CD4-positive, alpha-beta T cell treated with Interleukin-1 beta for 1 hour (primary cell): ENCODE measurements at regions not wholly inside any gene's neighbourhood (a gene's known extent, or its start where the extent isn't known, plus 50 kb on each side); places are given as distances from the start of the nearest gene placed in this dataset.
A peak's percentile ranks its signal among the peaks of the same experiment; 100 is the strongest.
"Not testable (repeated sequence)": the region's sequence is repeated elsewhere in the genome, so short reads cannot be mapped to it uniquely, and the experiment has no call there.

Source experiments
- DNase-seq, 2 donors: peaks; one replicate each; pipeline ENCODE4 v3.0.0-alpha.2; 2020 to 2022

- not testable (repeated sequence) for DNase-seq
These were observed 470.0 kb downstream of the SETD4 start for GRCh38 chr21:35590284-35590683.

DNA sequence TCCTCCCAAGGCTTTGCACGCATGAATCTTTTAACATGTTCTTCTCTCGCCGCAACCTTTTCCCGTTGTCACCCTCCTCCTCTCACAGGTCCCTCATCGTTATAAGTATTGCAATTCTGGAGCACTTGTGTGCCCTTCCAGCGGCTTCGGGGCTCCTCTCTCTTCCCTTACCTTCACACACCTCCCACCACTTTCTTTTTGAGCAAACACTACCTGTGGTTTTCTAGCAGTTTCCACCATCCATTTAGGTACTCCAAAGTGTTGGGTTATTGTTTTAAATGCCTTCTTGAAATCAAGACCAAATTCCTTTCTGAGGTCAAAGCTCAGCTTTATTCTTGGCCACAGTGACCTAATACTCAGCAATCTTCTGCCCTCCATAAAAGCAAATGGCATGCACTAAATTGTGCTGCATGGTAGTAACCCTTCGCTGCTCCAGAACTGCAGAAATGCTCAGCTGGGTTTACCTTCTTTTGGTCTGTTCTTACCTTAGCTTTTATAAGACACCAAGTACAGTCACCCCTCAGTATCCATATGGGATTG lies 472.4 kb downstream of the SETD4 start:
- DNase-seq: no peak

- no peak for DNase-seq
These were observed 474.0 kb downstream of the SETD4 start for GRCh38 chr21:35586305-35586704.

DNA sequence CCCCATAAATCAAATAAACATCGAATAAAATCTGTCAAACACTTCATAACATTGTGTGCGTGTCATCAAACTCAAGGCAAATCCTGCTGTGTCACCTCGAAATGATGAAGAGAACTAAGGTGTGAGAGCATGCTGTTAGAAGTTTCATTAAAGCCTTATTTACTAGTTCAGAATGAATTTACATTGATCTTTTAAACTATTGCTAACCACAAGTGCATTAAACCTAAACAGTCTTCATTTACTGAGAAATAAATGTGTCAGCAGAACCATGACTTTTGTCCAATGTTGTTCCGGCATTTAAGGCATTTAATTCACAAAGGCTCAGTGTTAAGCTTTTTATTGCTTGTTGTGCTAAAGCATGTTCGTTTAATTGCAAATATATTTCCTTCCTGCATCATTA lies 474.4 kb downstream of the SETD4 start:
- no peak for DNase-seq

DNA sequence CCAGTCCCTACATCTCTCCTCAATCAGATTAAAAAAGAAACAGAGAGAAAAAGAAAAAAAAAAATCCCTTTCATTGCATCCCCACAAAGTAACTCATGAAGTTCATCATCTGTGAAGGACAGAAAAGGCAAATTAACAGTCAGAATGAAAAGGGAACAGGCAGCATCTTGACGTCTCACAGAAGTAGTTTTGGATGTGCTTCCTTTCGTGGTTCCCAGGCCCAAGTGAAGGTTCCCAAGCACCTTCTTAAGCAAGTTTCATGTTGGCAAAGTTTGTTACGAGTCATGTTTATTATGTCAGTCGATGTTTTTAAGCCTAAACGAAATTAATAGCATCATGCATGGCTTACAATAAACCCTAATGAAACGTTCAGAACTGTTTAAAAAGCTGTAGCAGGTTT lies 475.2 kb downstream of the SETD4 start:
- DNase-seq: no peak

DNA sequence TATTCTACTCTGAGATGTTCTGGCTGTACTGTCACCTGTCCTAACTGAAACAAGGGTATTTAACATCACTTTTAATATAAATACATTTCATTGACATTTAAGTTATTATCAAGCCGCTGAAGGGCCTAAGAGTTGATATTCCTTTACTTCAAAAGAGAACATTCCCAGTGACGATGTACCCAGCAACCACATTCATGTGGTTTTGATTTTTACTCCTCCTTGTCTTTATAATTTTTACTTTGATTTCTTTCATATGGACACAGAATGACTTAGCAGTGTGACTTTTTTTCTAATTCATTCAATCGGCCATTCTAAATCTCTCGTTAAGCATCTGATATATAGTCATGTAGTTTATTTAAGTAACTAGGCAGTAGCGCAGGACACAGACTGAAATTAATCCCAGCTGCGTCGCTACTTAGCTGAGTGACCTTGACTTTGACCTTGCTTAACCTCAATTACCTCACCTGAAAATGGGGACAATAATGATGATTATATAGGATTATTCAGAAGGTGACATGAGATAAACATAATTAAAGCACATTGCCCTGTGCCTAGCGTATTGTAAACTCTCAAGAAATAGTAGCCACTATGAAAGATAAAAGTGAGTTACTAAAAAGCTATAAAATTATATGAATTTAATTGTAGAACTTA lies 476.6 kb downstream of the SETD4 start:
- DNase-seq: no peak

- no peak for DNase-seq
These were observed 477.6 kb downstream of the SETD4 start for GRCh38 chr21:35582731-35583130.

DNA sequence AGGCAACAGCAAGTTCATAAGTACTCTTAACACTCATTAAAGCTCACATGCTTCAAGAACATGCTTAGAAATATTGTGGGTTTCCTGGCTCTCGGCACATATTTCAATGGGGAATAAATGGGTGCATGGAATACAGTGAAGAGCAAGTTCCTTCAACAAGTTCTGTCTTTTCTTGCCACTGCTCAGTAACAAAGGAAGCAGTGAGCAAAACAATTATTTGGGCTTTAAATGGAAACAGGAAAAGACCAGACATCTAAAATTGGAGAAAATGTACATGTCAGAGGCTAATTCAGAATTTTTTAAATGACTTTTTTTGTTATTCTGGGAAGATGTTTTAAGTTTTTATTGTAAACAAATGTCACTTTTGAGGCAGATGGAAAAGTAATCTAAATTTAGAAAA lies 478.7 kb downstream of the SETD4 start:
- no peak for DNase-seq

DNA sequence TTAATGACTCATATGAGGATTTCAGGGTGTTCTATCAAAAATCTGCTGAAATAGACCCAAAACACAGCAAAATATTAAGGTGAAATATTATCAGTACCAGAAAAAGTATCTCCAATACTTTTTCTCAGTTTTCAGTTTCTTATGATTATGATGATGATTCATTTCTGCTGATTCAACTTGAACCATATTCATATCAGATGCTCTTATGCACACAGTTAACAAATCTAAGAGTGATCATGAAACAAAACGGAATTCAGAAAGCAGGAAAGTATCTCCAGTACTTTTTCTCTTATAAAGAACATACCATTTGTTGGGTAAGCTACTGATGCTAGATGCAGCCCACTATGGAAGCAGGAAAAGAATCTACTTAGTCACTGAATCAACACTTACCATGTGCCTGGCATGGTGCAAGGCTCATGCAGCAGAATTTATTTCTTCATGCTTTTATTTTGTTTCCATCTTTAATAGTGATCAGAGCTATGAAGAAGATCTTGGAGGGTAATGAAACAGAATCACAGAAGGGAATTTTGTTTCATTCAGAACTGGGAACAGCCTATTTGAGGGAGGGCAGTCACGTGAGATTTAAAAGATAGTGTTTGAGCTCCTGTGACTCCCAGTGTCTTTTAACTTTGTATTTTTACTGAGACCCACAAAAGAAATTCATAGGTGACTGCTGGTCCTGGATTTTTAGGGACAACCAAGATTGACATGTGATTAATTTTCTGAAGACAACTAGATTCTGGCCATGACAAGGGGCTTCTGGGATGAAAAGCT lies 480.6 kb downstream of the SETD4 start:
- no peak for DNase-seq

DNA sequence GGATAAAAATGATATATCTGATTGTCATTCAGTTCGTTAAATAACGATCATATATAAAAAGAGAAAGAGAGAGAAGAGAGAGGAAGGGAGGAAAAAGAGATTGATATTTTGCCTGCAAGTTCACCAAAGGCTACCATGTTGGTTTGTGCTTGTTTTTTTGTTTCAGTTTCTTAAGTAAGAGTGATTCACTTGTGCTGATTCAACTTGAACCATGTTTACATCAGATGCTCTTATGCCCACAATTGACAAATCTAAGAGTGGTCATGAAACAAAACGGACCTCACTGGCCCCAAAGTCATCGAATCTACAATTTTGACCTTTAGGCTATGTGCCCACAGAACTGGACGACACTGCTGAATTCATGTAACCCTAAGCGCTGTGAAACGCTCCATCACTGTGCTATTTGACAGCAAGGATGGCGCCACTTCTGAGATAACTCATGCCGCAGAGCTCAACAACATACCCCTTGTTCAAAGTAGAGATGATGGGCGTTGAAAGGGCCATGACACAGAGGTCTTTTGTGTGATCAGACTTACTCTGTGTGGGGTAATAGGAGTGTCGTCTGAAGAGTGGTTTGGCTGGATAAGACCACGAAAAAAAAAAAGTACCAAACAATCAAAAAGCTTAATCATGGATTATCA lies 481.4 kb downstream of the SETD4 start:
- no peak for DNase-seq

DNA sequence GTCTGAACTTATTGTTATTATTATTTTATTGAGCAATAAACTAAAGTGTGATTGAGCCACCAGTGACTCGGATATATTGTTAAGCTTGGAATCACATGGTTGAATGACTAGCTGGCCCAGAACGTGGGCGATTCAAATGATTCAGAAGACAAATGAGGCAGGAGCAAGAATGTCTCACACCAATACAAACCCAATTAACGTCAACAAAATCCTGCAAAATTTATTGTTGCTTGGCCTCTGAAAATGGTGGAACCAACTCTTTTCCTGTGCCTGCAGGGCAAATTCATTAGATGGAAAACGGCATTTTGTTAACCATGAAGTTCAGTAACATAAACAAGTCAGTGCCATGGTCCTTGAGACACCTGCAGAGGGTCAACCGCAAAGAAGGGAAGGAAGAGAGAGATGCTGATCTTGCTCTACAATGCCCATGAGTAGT lies 482.0 kb downstream of the SETD4 start:
- no peak for DNase-seq

DNA sequence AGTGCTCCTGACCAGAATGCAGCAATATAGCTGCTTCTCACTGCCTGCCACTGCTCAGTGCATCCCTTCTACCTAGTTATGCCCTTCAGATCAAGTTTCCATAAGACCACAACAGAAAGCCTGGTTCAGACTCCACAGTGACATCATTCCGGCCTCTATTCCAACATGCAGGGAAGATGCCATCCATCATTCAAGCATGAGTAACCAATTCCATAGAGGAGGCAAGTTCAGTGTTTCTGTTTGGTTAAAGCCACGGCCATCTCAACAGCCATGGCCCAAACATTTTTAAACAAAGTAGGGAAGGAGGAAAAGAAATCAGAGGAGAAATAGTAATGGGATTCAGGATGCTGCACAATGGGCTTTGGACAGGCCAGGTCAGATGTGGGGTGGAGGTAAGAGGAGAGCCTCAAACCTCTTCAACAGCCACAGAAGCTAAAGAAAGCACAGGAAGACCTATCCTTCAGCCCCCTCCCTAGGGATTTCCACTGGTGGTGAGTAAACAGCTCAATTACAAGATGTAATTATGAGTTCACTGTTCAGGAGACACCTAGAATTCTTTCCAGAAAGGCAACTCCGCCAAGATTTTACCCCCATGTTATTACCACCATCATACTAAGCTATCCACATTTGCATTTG lies 484.9 kb downstream of the SETD4 start:
- no peak for DNase-seq

GRCh38 chr21:35573472-35574374 lies 486.6 kb downstream of the SETD4 start:
- no peak for DNase-seq

GRCh38 chr21:35571910-35572309 lies 488.4 kb downstream of the SETD4 start:
- DNase-seq: no peak

DNA sequence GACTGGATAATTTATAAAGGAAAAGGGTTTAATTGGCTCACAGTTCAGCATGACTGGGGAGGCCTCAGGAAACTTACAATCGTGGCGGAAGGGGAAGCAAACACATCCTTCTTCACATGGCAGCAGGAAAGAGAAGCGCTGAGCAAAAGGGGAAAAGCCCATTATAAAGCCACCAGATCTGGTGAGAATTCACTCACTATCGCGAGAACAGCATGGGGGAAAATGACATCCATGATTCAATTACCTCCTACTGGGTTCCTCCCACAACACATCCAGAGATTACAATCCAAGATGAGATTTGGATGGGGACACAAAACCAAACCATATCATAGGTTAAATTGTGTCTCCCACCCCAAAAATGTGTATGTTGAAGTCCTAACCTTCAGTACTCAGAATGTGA lies 491.7 kb downstream of the SETD4 start:
- no peak for DNase-seq

DNA sequence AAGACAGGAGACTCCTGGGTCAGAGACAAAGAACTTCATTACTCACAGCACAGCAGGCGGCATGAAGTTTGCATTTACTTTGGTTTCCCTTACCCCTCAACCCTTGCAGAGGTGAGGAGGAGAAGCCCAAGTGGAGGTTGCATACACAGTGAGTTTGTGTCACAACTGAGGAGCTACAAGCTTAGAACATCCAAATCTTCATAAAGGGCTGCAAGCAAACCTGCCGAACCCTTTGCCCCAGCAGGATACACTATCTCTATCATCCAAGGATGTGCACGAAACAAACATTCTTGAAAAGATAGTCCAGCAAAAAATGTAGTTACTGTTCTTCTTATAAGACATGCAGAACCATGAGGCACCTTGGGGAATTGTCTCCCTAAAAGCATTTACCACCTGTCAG lies 493.5 kb downstream of the SETD4 start:
- no peak for DNase-seq

DNA sequence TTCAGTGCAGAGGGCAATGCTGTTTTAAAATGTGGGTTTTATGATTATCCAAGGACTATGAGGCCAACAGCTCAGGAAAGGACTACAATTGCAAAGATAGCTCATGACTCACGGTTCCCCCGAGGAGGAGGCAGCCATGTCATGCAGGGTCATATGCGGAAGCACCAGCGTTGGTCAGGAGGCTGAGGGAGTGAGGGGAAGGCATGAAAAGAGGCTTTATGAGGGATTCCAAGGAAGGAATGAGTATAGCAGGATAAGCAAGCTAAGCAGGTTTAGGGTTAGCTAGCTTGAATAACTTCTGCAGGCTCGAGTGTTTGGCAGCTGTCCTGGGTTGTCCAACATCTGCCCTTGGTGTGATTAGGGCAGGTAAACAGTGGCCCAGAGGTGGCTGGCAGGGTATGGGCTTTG lies 495.1 kb downstream of the SETD4 start:
- peak in 1 of 2 donors; percentile 15 for DNase-seq

GRCh38 chr21:35563885-35564451 lies 496.4 kb downstream of the SETD4 start:
- DNase-seq: no peak

- DNase-seq: no peak
These were observed 497.4 kb downstream of the SETD4 start for GRCh38 chr21:35562876-35563275.

- no peak for DNase-seq
These were observed 499.2 kb downstream of the SETD4 start for GRCh38 chr21:35561116-35561515.

DNA sequence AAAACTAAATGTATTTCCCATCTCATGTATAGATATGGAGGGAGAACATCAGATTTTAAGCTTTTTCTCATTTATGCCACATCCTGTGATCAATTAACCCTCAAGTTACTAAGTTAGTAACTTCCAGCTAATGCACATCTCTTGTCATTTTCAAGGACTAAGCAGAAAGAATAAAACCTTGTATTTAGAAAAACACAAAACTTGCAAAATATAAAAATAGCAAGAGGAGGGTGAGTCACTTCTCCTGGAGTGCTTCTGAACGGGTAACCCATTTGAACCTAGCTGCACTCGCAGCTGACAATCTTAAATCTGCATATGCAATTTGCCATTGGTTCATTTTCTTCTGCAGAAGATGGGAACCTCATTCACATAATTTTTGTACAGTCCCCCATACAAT lies 500.5 kb downstream of the SETD4 start:
- no peak for DNase-seq
